Fibroblast of lung (primary cell): ENCODE measurements at regions not wholly inside any gene's neighbourhood (a gene's known extent, or its start where the extent isn't known, plus 50 kb on each side); places are given as distances from the start of the nearest gene placed in this dataset.

Experiments used
- DNase-seq, 2 donors: peaks; one replicate each; pipeline versions ENCODE4 v3.0.0 to v3.0.0-alpha.2; 2010; ENCODE audit warnings: low read depth in 2 of 2
- H2AFZ ChIP-seq: 2 replicates; pipeline ENCODE4 v1.5.1; 2012; ENCODE audit warnings: low read length, control low read depth, inconsistent platforms
- H3K27ac ChIP-seq: 2 replicates; pipeline ENCODE4 v1.5.1; 2011; ENCODE audit warnings: low read length, control low read depth; ENCODE audit not compliant: insufficient read depth
- H3K27me3 ChIP-seq: 2 replicates; pipeline ENCODE4 v1.5.1; 2011; ENCODE audit warnings: mild to moderate bottlenecking, low read length; ENCODE audit not compliant: control insufficient read depth, insufficient read depth
- H3K36me3 ChIP-seq: 2 replicates; pipeline ENCODE4 v1.5.1; 2011; ENCODE audit warnings: low read length; ENCODE audit not compliant: control insufficient read depth, insufficient read depth
- H3K4me1 ChIP-seq: 2 replicates; pipeline ENCODE4 v1.5.1; 2011; ENCODE audit warnings: low read length; ENCODE audit not compliant: control insufficient read depth, insufficient read depth; ENCODE audit errors: extremely low read depth
- H3K4me2 ChIP-seq: 2 replicates; pipeline ENCODE4 v1.5.1; 2011; ENCODE audit warnings: low read length, control low read depth; ENCODE audit not compliant: insufficient read depth; ENCODE audit errors: extremely low read depth
- H3K4me3 ChIP-seq, 4 experiments: fragments of 200-600 bp in 1 of 4; sonication (generic) in 1 of 4; replicated peaks in 1 of 4; 2 replicates each; pipeline ENCODE4 v1.5.1; 2011 to 2016; ENCODE audit warnings: low read length in 4 of 4, low read depth in 3 of 4, mild to moderate bottlenecking in 3 of 4, control low read depth in 2 of 4, inconsistent platforms in 1 of 4, mixed read lengths in 1 of 4; ENCODE audit not compliant: insufficient read depth in 1 of 4; ENCODE audit errors: control extremely low read depth in 1 of 4
- H3K79me2 ChIP-seq: 2 replicates; pipeline ENCODE4 v1.5.1; 2012; ENCODE audit warnings: mild to moderate bottlenecking, low read length, inconsistent platforms; ENCODE audit not compliant: control insufficient read depth, insufficient read depth
- H3K9ac ChIP-seq: 2 replicates; pipeline ENCODE4 v1.5.1; 2011; ENCODE audit warnings: mild to moderate bottlenecking, low read length, control low read depth; ENCODE audit not compliant: insufficient read depth
- H3K9me3 ChIP-seq: 2 replicates; pipeline ENCODE4 v1.5.1; 2012; ENCODE audit warnings: low read depth, low read length; ENCODE audit not compliant: control insufficient read depth, insufficient read depth
- H4K20me1 ChIP-seq: 2 replicates; pipeline ENCODE4 v1.5.1; 2011; ENCODE audit warnings: low read length; ENCODE audit not compliant: control insufficient read depth, insufficient read depth; ENCODE audit errors: extremely low read depth
- CTCF ChIP-seq, 2 donors: IDR thresholded peaks in 1 of 2; conservative IDR thresholded peaks in 1 of 2; 1 replicate in 1 of 2; 2 replicates in 1 of 2; pipeline ENCODE4 v1.5.1; 2011 to 2012; ENCODE audit warnings: low read length in 2 of 2, control low read depth in 1 of 2, inconsistent platforms in 1 of 2, low read depth in 1 of 2, mild to moderate bottlenecking in 1 of 2
- EZH2 ChIP-seq: IDR thresholded peaks from 2 replicates; pipeline ENCODE4 v1.5.1; 2012; ENCODE audit warnings: low read length, control low read depth, mild to moderate bottlenecking; ENCODE audit errors: missing control alignments

- TF ChIP-seq CTCF (conservative IDR thresholded peaks at IDR 0.05 in 1 of 2, IDR thresholded peaks at IDR 0.05 in 1 of 2; ENCODE audit: low read depth in 1 of 2, low read length in 2 of 2) (no peak), EZH2 (no peak)
- Histone ChIP-seq H3K27ac (no peak overlapping the region), H4K20me1 (no peaks in the 10 kb centered on the region), H3K4me3 (no peak overlapping the region), H3K9me3 (no peaks in the 10 kb centered on the region), H3K9ac (no peak overlapping the region), H3K4me1 (no peaks in the 10 kb centered on the region), H3K36me3 (no peaks in the 10 kb centered on the region), H3K79me2 (no peaks in the 10 kb centered on the region), H3K4me2 (no peak overlapping the region), H2AFZ (no peak overlapping the region), H3K27me3 (peaks cover 5% of the 10 kb centered on the region)
- no peak for DNase-seq
Measured at GRCh38 chr3:72141264-72141663, 356.3 kb upstream of the PROK2 start.

- Histone ChIP-seq H3K36me3 (no peaks in the 10 kb centered on the region), H4K20me1 (no peaks in the 10 kb centered on the region), H3K9me3 (no peaks in the 10 kb centered on the region), H3K79me2 (no peaks in the 10 kb centered on the region), H3K27me3 (peaks cover 14% of the 10 kb centered on the region), H3K4me2 (no peak overlapping the region), H3K4me3 (no peak overlapping the region), H2AFZ (no peak overlapping the region), H3K9ac (no peak overlapping the region), H3K4me1 (no peaks in the 10 kb centered on the region), H3K27ac (no peak overlapping the region)
- TF ChIP-seq EZH2 (no peak), CTCF (conservative IDR thresholded peaks at IDR 0.05 in 1 of 2, IDR thresholded peaks at IDR 0.05 in 1 of 2; ENCODE audit: low read depth in 1 of 2, low read length in 2 of 2) (no peak)
- DNase-seq, result no peak
Measured at GRCh38 chr3:72139316-72139715, 354.4 kb upstream of the PROK2 start.

GRCh38 chr3:72137865-72138861, 353.2 kb upstream of the PROK2 start:
- H3K9ac ChIP-seq, result no peak overlapping the region
- no peak overlapping the region for H2AFZ ChIP-seq
- H3K4me1 ChIP-seq, result no peaks in the 10 kb centered on the region
- no peaks in the 10 kb centered on the region for H3K9me3 ChIP-seq
- no peak for TF ChIP-seq CTCF (conservative IDR thresholded peaks at IDR 0.05 in 1 of 2, IDR thresholded peaks at IDR 0.05 in 1 of 2; ENCODE audit: low read depth in 1 of 2, low read length in 2 of 2)
- TF ChIP-seq EZH2, result no peak
- H4K20me1 ChIP-seq, result no peaks in the 10 kb centered on the region
- no peaks in the 10 kb centered on the region for H3K79me2 ChIP-seq
- H3K4me2 ChIP-seq, result no peak overlapping the region
- H3K27me3 ChIP-seq, result peaks cover 20% of the 10 kb centered on the region
- H3K27ac ChIP-seq, result no peak overlapping the region
- no peak overlapping the region for H3K4me3 ChIP-seq
- DNase-seq, result no peak
- H3K36me3 ChIP-seq, result no peaks in the 10 kb centered on the region
